Testis (tissue), 2 donors: ENCODE measurements at regions not wholly inside any gene's neighbourhood (a gene's known extent, or its start where the extent isn't known, plus 50 kb on each side); places are given as distances from the start of the nearest gene placed in this dataset.
"Not testable (repeated sequence)": the region's sequence is repeated elsewhere in the genome, so short reads cannot be mapped to it uniquely, and the experiment has no call there.

Source experiments
- DNase-seq: peaks from one replicate; pipeline ENCODE4 v3.0.0-alpha.2; 2019
- H3K27ac ChIP-seq, 2 donors: fragments of 200-600 bp; sonication (generic); one replicate each; pipeline ENCODE4 v1.5.1; 2019
- H3K27me3 ChIP-seq: fragments of 200-600 bp; sonication (generic); one replicate; pipeline ENCODE4 v1.5.1; 2019
- H3K36me3 ChIP-seq: fragments of 200-600 bp; sonication (generic); one replicate; pipeline ENCODE4 v1.5.1; 2017; ENCODE audit warnings: low read depth; ENCODE audit errors: missing control alignments
- H3K4me1 ChIP-seq: fragments of 200-600 bp; sonication (generic); one replicate; pipeline ENCODE4 v1.5.1; 2019
- H3K4me3 ChIP-seq, 2 donors: fragments of 200-600 bp; sonication (generic); one replicate each; pipeline ENCODE4 v1.5.1; 2017 to 2019
- H3K9me3 ChIP-seq: fragments of 200-600 bp; sonication (generic); one replicate; pipeline ENCODE4 v1.5.1; 2017
- POLR2A ChIP-seq: fragments of 450-650 bp; IDR thresholded peaks from one replicate; pipeline ENCODE4 v1.6.1; 2017; ENCODE audit warnings: antibody characterized with exemption, mild to moderate bottlenecking, moderate library complexity
- WGBS, 2 donors: methylation state at CpG; one replicate each; pipeline ENCODE4 v1.1.5; 2018; 5-methylcytosine and 5-hydroxymethylcytosine counted together
- intact Hi-C: fragments of 100-400 bp; cut with DNase I; formaldehyde crosslinking; loops from one replicate; pipeline ENCODE4 v1.15.1; 2023; ENCODE audit warnings: low total_unique reads
- TF ChIP-seq, protein P1 (sequence below), 3 experiments: fragments of 450-650 bp in 2 of 3; fragments of 200-600 bp in 1 of 3; sonication (generic) in 1 of 3; IDR thresholded peaks; one replicate each; pipeline ENCODE4 v1.5.1; 2016 to 2019; ENCODE audit warnings: antibody characterized with exemption in 3 of 3, mild to moderate bottlenecking in 2 of 3, moderate library complexity in 1 of 3

DNA sequence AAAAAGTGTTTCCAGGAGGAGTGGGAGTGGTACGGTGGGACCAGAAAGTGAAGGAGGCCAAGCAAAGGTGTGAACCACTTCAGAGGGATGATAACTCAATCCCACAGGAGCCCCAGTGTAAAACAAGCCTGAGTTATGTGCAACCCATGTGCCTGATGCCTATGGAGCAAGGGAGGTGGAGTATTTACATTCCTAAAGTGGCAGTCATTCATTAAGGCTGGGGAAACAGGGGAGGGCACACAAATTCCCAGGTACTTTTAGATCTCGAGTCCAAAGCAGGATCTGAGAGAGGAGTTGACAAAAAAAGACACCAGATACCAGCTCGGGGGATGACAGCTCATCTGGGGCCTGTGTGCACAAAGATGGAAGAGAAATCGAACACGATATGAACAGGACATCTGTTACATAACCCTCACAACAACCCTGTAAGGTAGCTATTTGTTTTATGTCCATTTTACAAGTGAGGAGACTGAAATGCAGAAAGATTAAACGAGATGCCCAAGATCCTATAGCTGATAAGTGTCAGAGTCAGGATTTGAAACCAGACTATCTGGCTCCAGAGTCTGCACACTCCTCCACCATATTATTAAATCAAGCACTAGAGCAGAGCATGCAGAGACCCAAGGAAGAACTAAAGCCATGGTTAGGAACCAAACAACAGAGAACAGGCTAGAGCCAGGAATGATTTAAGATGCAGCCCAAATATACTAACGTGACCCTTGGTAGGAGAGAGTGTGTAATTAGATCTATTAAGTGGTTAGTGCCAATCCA is 91.9 kb upstream of the MAPK10 start:
- 42 to 55% methylated on average over 7 of the region's 7 CpGs for WGBS, 2 donors
- Histone ChIP-seq H3K4me1 (peaks cover 6% of the 10 kb centered on the region), H3K27ac (peak overlapping the region in 1 of 2 donors; percentile 81), H3K9me3 (no peaks in the 10 kb centered on the region), H3K4me3 (peak overlapping the region; percentile 48 to 61), H3K27me3 (no peaks in the 10 kb centered on the region), H3K36me3 (no peaks in the 10 kb centered on the region)
- no peak for TF ChIP-seq POLR2A
- TF ChIP-seq, protein P1, sequence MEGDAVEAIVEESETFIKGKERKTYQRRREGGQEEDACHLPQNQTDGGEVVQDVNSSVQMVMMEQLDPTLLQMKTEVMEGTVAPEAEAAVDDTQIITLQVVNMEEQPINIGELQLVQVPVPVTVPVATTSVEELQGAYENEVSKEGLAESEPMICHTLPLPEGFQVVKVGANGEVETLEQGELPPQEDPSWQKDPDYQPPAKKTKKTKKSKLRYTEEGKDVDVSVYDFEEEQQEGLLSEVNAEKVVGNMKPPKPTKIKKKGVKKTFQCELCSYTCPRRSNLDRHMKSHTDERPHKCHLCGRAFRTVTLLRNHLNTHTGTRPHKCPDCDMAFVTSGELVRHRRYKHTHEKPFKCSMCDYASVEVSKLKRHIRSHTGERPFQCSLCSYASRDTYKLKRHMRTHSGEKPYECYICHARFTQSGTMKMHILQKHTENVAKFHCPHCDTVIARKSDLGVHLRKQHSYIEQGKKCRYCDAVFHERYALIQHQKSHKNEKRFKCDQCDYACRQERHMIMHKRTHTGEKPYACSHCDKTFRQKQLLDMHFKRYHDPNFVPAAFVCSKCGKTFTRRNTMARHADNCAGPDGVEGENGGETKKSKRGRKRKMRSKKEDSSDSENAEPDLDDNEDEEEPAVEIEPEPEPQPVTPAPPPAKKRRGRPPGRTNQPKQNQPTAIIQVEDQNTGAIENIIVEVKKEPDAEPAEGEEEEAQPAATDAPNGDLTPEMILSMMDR (IDR thresholded peaks at IDR 0.05), result no peak
- intact Hi-C loops, result no loop called here
- DNase-seq, result no peak

DNA sequence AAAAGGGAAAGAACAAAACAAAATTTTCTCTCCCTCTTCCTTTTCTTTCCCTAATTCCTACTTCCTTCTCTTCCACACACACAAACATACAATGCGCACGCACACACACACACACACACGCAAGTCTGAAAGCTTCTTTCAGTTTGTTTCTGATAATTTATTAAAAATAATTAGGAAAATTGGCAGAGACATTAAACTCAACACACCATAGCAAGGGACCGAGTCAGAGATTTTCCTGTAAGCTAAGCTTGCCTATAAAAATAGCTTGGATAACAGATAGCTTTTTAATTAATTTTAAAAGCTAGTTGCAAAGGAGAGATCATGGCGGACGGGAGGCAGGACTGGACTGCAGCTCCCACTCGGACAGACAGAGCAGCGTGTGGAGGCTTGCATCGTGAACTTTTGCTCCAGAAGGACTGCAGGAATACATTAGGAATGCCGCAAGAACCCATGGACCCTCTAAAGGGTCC is 92.6 kb upstream of the MAPK10 start:
- intact Hi-C loops, result no loop called here
- Histone ChIP-seq H3K4me1 (peaks cover 6% of the 10 kb centered on the region), H3K27me3 (no peaks in the 10 kb centered on the region), H3K4me3 (peak overlapping the region; percentile 48 to 61), H3K36me3 (no peaks in the 10 kb centered on the region), H3K27ac (peak overlapping the region; percentile 61 to 81), H3K9me3 (no peaks in the 10 kb centered on the region)
- no peak for TF ChIP-seq POLR2A
- TF ChIP-seq, protein P1 (IDR thresholded peaks at IDR 0.05), result no peak
- 37 to 61% methylated on average over 10 of the region's 10 CpGs for WGBS, 2 donors
- peak; percentile 65 for DNase-seq

DNA sequence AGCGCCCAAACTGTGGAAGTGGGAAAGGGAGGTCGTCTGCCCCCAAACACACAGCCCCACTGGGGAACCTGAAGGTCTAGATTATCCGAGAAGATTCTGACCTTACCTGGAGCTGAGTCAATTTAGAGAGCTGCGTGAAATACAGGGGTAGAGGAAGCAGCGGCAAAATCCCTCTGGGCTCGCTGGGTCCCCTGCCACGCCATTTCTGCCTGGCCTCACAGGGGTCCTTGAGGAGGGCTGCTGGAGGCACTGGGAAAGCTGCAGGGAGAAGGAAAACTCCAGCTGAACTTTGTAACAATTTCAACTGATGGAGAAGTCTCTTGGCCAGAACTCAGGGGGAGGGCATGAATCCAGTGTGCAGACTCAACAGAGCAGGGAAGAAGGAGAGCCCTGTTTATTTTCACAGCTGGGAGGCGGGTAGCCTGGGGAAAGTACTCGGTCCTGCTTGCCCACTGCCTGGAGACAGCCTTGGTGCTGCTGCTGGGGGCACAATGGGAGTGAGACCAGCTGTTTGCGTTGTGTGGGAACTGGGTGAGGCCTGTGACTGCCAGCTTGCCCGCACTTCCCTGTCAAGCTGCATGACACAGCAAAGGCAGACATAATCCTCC is 93.2 kb upstream of the MAPK10 start:
- H3K4me1 ChIP-seq, result peaks cover 6% of the 10 kb centered on the region
- no peaks in the 10 kb centered on the region for H3K36me3 ChIP-seq
- no peaks in the 10 kb centered on the region for H3K9me3 ChIP-seq
- intact Hi-C loops, result no loop called here
- TF ChIP-seq POLR2A, result no peak
- TF ChIP-seq, protein P1 (IDR thresholded peaks at IDR 0.05), result no peak
- H3K27me3 ChIP-seq, result no peaks in the 10 kb centered on the region
- H3K27ac ChIP-seq, result peak overlapping the region; percentile 61 to 81
- peak overlapping the region; percentile 48 to 61 for H3K4me3 ChIP-seq
- DNase-seq, result peak; percentile 74
- WGBS, 2 donors, result 26 to 68% methylated on average over 11 of the region's 11 CpGs

DNA sequence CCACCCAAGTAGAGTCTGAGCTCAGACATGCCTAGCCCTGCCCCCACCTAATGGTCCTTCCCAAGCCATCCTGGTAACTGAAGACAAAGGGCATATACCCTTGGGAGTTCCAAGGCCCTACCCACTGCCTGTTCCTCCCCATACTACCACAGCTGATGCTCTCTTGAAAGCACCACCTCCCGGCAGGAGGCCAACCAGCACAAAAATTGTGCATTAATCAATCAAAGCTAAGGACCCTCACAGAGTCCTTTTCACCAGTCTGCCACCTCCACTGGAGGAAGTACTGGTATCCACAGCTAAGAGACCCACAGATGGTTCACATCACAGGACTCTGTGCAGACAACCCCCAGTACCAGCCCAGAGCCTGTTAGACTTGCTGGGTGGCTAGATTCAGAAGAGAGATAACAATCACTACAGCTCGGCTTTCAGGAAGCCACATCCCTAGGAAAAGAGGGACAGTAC is 93.8 kb upstream of the MAPK10 start:
- DNase-seq, H3K4me1 ChIP-seq, H3K9me3 ChIP-seq, intact Hi-C loops, H3K27me3 ChIP-seq, H3K4me3 ChIP-seq, H3K36me3 ChIP-seq: not testable (repeated sequence)
- H3K27ac ChIP-seq, result peak overlapping the region; percentile 61 to 81
- 53 to 73% methylated on average over 2 of the region's 2 CpGs for WGBS, 2 donors

DNA sequence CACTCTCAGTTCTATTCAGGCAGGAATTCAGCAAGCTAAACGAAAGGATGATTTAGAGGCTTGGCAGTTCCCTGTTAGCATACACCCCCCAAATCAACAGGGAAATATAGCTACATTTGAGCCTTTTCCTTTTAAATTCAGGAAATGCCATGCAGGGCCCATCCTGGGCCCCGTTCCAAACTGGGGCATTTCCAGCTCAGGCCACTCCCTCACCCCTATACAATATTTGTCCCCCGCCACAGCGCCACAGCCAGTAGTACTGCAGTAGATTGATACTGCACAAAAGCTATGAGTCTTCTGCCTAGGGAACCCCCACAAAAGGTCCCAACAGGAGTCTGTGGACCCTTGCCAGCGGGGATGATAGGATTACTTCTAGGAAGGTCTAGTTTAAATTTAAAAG is 102.0 kb upstream of the MAPK10 start:
- WGBS, 2 donors, result 75 to 96% methylated on average over 5 of the region's 5 CpGs
- DNase-seq, result no peak
- H3K27me3 ChIP-seq, result no peaks in the 10 kb centered on the region
- no peaks in the 10 kb centered on the region for H3K9me3 ChIP-seq
- H3K4me1 ChIP-seq, result no peaks in the 10 kb centered on the region
- intact Hi-C loops, result no loop called here
- H3K27ac ChIP-seq, result no peak overlapping the region
- H3K36me3 ChIP-seq, result no peaks in the 10 kb centered on the region
- no peak for TF ChIP-seq POLR2A
- TF ChIP-seq, protein P1 (IDR thresholded peaks at IDR 0.05), result no peak
- H3K4me3 ChIP-seq, result no peak overlapping the region
